ENCODE measurements at regions not wholly inside any gene's neighbourhood (a gene's known extent, or its start where the extent isn't known, plus 50 kb on each side); places are given as distances from the start of the nearest gene placed in this dataset.

GRCh38 chr9:78585909-78586308, 289.0 kb downstream of the PSAT1 start:
- Histone ChIP-seq H3K36me3 (ENCODE audit: insufficient read depth, low read length, poor library complexity, severe bottlenecking) (no peaks in the 10 kb centered on the region), H3K4me3 (ENCODE audit: low read depth, low read length, poor library complexity, severe bottlenecking) (no peak overlapping the region), H3K9me3 (ENCODE audit: low read depth, low read length, poor library complexity, severe bottlenecking) (no peaks in the 10 kb centered on the region), H3K27ac (ENCODE audit: low read depth, low read length, poor library complexity, severe bottlenecking) (no peak overlapping the region), H3K4me1 (ENCODE audit: insufficient read depth, low read length, poor library complexity, severe bottlenecking) (no peaks in the 10 kb centered on the region), H3K27me3 (replicated peaks; ENCODE audit: insufficient read depth, low read depth, low read length, poor library complexity) (peaks cover 79% of the 10 kb centered on the region)
- BruUV-seq (replicated peaks), result no TSS peak
- TF ChIP-seq CTCF (conservative IDR thresholded peaks at IDR 0.05; ENCODE audit: low read depth, low read length) (no peak), EZH2 (IDR thresholded peaks at IDR 0.05; ENCODE audit: borderline replicate concordance, low read depth, low read length, poor library complexity, severe bottlenecking) (no peak)
- intact Hi-C loops (cut with micrococcal nuclease; ENCODE audit: unreplicated experiment), result no loop called here
- DNase-seq (ENCODE audit: low spot score), result no peak
- CTCF ChIA-PET, result no interaction called here
- POLR2A ChIA-PET (ENCODE audit: low non-redundant PET), result no interaction called here

GRCh38 chr9:78590068-78590467, 293.1 kb downstream of the PSAT1 start:
- CTCF ChIA-PET, result no interaction called here
- no peak for DNase-seq (ENCODE audit: low spot score)
- H3K4me1 ChIP-seq (ENCODE audit: insufficient read depth, low read length, poor library complexity, severe bottlenecking), result no peaks in the 10 kb centered on the region
- intact Hi-C loops (cut with micrococcal nuclease; ENCODE audit: unreplicated experiment), result no loop called here
- peaks cover 76% of the 10 kb centered on the region for H3K27me3 ChIP-seq (replicated peaks; ENCODE audit: insufficient read depth, low read depth, low read length, poor library complexity)
- no peak overlapping the region for H3K4me3 ChIP-seq (ENCODE audit: low read depth, low read length, poor library complexity, severe bottlenecking)
- TF ChIP-seq CTCF (conservative IDR thresholded peaks at IDR 0.05; ENCODE audit: low read depth, low read length), result no peak
- no peak for TF ChIP-seq EZH2 (IDR thresholded peaks at IDR 0.05; ENCODE audit: borderline replicate concordance, low read depth, low read length, poor library complexity, severe bottlenecking)
- no peaks in the 10 kb centered on the region for H3K36me3 ChIP-seq (ENCODE audit: insufficient read depth, low read length, poor library complexity, severe bottlenecking)
- POLR2A ChIA-PET (ENCODE audit: low non-redundant PET), result no interaction called here
- no peak overlapping the region for H3K27ac ChIP-seq (ENCODE audit: low read depth, low read length, poor library complexity, severe bottlenecking)
- no TSS peak for BruUV-seq (replicated peaks)
- H3K9me3 ChIP-seq (ENCODE audit: low read depth, low read length, poor library complexity, severe bottlenecking), result no peaks in the 10 kb centered on the region

DNA sequence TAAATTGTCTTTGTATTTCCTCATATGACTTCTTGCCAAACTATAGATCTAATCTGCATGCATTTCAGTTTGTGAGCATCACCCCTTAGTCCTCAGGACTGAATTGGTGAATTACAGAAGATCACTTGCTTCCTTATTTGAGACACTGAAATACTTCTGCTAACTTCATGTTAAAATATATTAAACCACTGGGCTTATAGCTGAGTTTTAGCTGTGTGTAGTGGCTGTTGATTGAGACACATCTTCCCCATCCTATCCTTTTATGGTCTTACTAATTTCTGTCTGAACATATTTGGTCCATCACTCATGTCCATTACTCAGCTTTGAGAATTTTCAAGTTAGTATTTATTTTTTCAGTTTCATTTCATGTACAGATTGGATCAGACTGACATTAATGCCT, 295.9 kb downstream of the PSAT1 start:
- H3K27ac ChIP-seq (ENCODE audit: low read depth, low read length, poor library complexity, severe bottlenecking), result no peak overlapping the region
- no peak for TF ChIP-seq EZH2 (IDR thresholded peaks at IDR 0.05; ENCODE audit: borderline replicate concordance, low read depth, low read length, poor library complexity, severe bottlenecking)
- TF ChIP-seq CTCF (conservative IDR thresholded peaks at IDR 0.05; ENCODE audit: low read depth, low read length), result no peak
- H3K9me3 ChIP-seq (ENCODE audit: low read depth, low read length, poor library complexity, severe bottlenecking), result no peaks in the 10 kb centered on the region
- BruUV-seq (replicated peaks), result no TSS peak
- ChIA-PET CTCF (no interaction called here), POLR2A (ENCODE audit: low non-redundant PET) (no interaction called here)
- no peaks in the 10 kb centered on the region for H3K4me1 ChIP-seq (ENCODE audit: insufficient read depth, low read length, poor library complexity, severe bottlenecking)
- H3K4me3 ChIP-seq (ENCODE audit: low read depth, low read length, poor library complexity, severe bottlenecking), result no peak overlapping the region
- DNase-seq (ENCODE audit: low spot score), result no peak
- intact Hi-C loops (cut with micrococcal nuclease; ENCODE audit: unreplicated experiment), result no loop called here
- H3K36me3 ChIP-seq (ENCODE audit: insufficient read depth, low read length, poor library complexity, severe bottlenecking), result no peaks in the 10 kb centered on the region
- peaks cover 81% of the 10 kb centered on the region for H3K27me3 ChIP-seq (replicated peaks; ENCODE audit: insufficient read depth, low read depth, low read length, poor library complexity)

Measured in A673 (cell line).